Esophagus squamous epithelium (tissue), 5 donors: ENCODE measurements at regions not wholly inside any gene's neighbourhood (a gene's known extent, or its start where the extent isn't known, plus 50 kb on each side); places are given as distances from the start of the nearest gene placed in this dataset.

Source experiments
- DNase-seq: peaks from one replicate; lab custom pipeline; 2025; lab: John Stamatoyannopoulos, UW
- H3K27ac ChIP-seq, 4 donors: fragments of 200-600 bp; sonication (generic); one replicate each; pipeline ENCODE4 v1.5.1; 2016 to 2019; ENCODE audit warnings: mild to moderate bottlenecking in 1 of 4
- H3K27me3 ChIP-seq, 4 donors: fragments of 200-600 bp; sonication (generic); 1 replicate in 3 of 4; 2 replicates in 1 of 4; pipeline versions ENCODE4 v1.5.1 to v1.6.0; 2017 to 2021; ENCODE audit warnings: antibody characterized with exemption in 1 of 4
- H3K36me3 ChIP-seq, 3 donors: fragments of 200-600 bp; sonication (generic); one replicate each; pipeline ENCODE4 v1.5.1; 2016 to 2019
- H3K4me1 ChIP-seq, 3 donors: fragments of 200-600 bp; sonication (generic); one replicate each; pipeline ENCODE4 v1.5.1; 2017 to 2019
- H3K4me3 ChIP-seq, 4 donors: fragments of 200-600 bp; sonication (generic); 1 replicate in 3 of 4; 2 replicates in 1 of 4; pipeline ENCODE4 v1.5.1; 2016 to 2019; ENCODE audit warnings: mild to moderate bottlenecking in 2 of 4, moderate library complexity in 1 of 4
- H3K9me3 ChIP-seq, 3 donors: fragments of 200-600 bp; sonication (generic); one replicate each; pipeline ENCODE4 v1.5.1; 2016 to 2019
- POLR2A ChIP-seq, 4 donors: fragments of 450-650 bp; IDR thresholded peaks; one replicate each; pipeline ENCODE4 v1.6.1; 2017; ENCODE audit warnings: antibody characterized with exemption in 4 of 4, mild to moderate bottlenecking in 4 of 4, moderate library complexity in 3 of 4
- WGBS, 2 donors: methylation state at CpG; one replicate each; pipeline ENCODE4 v1.1.5; 2018; 5-methylcytosine and 5-hydroxymethylcytosine counted together
- intact Hi-C: fragments of 100-400 bp; cut with DNase I; formaldehyde crosslinking; loops from one replicate; pipeline ENCODE4 v1.15.0; 2022
- TF ChIP-seq, protein P1 (sequence below), 6 experiments: fragments of 450-650 bp in 4 of 6; fragments of 200-600 bp in 2 of 6; sonication (generic) in 2 of 6; IDR thresholded peaks; one replicate each; pipeline ENCODE4 v1.5.1; 2016 to 2019; ENCODE audit warnings: antibody characterized with exemption in 6 of 6, mild to moderate bottlenecking in 4 of 6, moderate library complexity in 4 of 6
- donor health status: DM: yes; HTN: yes; CAD: no.

DNA sequence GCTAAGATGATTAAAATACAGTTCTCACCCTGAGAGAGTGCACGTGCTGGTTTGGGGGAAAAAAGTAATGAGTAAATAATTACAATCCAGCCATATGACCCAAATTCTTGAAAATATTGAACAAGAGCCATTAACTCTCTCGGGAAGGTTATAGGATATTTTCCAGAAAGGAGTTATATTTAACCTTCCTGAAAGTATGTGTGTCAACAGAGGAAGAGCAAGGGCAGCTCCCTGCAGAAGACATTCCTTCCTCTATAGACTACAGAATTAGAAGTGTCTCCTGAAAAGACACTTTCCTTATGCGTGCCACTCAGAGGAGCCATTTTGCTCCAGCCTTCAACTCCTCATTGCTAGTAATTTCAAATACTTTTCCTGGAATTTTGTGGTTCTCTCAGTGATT, 648.7 kb downstream of the USP25 start:
- no peak overlapping the region for H3K27ac ChIP-seq
- no peaks in the 10 kb centered on the region for H3K9me3 ChIP-seq
- 61 to 73% methylated on average over 3 of the region's 3 CpGs for WGBS, 2 donors
- intact Hi-C loops: no loop called here
- H3K27me3 ChIP-seq: no peaks in the 10 kb centered on the region
- TF ChIP-seq, protein P1, sequence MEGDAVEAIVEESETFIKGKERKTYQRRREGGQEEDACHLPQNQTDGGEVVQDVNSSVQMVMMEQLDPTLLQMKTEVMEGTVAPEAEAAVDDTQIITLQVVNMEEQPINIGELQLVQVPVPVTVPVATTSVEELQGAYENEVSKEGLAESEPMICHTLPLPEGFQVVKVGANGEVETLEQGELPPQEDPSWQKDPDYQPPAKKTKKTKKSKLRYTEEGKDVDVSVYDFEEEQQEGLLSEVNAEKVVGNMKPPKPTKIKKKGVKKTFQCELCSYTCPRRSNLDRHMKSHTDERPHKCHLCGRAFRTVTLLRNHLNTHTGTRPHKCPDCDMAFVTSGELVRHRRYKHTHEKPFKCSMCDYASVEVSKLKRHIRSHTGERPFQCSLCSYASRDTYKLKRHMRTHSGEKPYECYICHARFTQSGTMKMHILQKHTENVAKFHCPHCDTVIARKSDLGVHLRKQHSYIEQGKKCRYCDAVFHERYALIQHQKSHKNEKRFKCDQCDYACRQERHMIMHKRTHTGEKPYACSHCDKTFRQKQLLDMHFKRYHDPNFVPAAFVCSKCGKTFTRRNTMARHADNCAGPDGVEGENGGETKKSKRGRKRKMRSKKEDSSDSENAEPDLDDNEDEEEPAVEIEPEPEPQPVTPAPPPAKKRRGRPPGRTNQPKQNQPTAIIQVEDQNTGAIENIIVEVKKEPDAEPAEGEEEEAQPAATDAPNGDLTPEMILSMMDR (IDR thresholded peaks at IDR 0.05): no peak
- TF ChIP-seq POLR2A (IDR thresholded peaks at IDR 0.05): no peak
- no peak overlapping the region for H3K4me3 ChIP-seq
- no peak for DNase-seq
- peaks cover 0 to 8% (median 0%) of the 10 kb centered on the region in 3 donors for H3K4me1 ChIP-seq
- no peaks in the 10 kb centered on the region for H3K36me3 ChIP-seq

DNA sequence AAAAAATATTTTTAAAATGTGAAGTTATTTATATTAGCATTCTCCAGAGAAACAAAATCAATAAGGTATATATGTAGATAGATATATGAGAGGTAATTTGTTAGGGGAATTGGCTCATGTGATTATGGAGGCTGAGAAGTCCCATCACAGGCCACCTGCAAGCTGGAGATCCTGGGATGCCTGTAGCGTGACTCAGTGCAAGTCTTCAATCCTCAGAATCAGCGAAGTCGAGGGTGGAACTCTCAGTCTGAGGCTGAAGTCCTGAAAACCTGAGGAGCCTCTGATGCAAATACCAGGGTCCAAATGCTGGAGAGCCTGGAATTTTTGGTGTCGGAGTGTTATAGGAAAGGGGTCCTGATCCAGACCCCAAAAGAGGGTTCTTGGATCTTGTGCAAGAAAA, 658.5 kb downstream of the USP25 start:
- Histone ChIP-seq H3K4me3 (no peak overlapping the region), H3K4me1 (peaks cover 0 to 12% (median 0%) of the 10 kb centered on the region in 3 donors), H3K27ac (no peak overlapping the region), H3K27me3 (no peaks in the 10 kb centered on the region), H3K9me3 (no peaks in the 10 kb centered on the region), H3K36me3 (peaks cover 0 to 9% (median 0%) of the 10 kb centered on the region in 3 donors)
- TF ChIP-seq, protein P1 (IDR thresholded peaks at IDR 0.05): no peak
- no peak for TF ChIP-seq POLR2A (IDR thresholded peaks at IDR 0.05)
- no peak for DNase-seq
- 83 to 88% methylated on average over 4 of the region's 4 CpGs for WGBS, 2 donors
- intact Hi-C loops: no loop called here

DNA sequence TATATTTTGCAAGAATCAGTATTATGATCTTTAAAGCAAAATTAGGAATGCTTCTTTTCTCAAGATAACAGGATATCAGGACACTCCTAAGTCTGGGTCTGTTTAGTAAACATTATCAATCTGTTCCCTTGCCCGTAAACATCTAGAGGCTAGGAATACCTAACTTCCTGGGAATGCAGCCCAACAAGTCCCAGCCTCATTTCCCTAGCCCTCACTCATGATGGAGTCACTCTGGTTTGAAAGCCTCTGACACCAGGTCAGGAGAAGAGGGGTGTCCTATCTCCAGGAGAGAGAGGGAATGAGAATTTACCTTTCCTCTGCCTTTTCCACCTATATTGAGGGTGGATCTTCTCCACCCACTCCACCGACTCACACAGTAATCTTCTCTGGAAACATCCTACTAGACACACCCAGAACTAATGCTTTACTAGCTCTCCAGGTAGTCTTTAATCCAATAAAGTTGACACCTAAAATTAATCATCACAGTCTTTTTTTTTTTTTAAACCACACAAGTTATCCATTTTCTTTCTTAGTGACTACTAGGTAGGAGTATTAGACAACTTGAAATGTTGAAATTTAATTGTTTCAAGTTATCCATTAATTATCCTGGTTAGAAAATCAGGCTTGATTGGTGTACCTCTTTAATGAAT, 659.3 kb downstream of the USP25 start:
- 54 to 65% methylated on average over 2 of the region's 2 CpGs for WGBS, 2 donors
- TF ChIP-seq, protein P1 (IDR thresholded peaks at IDR 0.05): no peak
- TF ChIP-seq POLR2A (IDR thresholded peaks at IDR 0.05): no peak
- Histone ChIP-seq H3K27me3 (no peaks in the 10 kb centered on the region), H3K4me1 (peaks cover 0 to 12% (median 0%) of the 10 kb centered on the region in 3 donors), H3K36me3 (peaks cover 0 to 9% (median 0%) of the 10 kb centered on the region in 3 donors), H3K27ac (no peak overlapping the region), H3K9me3 (no peaks in the 10 kb centered on the region), H3K4me3 (no peak overlapping the region)
- no peak for DNase-seq
- intact Hi-C loops: no loop called here

DNA sequence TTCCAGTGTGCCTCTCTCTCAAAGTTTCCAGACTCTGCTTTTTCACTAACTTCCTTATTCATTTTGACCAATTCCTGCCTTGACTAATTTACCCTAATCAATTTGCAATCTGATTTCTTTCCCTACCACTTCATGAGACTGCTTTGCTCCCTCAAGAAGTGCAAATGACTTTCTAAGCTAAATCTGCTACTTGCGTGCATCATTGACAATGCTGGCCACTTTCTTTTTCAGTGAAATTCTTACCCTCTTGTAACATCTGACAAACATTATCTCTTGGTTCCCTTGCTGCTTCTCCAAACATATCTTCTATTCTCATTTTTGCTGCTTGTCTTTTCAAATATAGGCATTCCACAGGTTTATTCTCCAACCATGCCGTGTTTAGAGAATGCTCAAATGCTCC, 659.9 kb downstream of the USP25 start:
- Histone ChIP-seq H3K9me3 (no peaks in the 10 kb centered on the region), H3K4me3 (no peak overlapping the region), H3K36me3 (peaks cover 0 to 9% (median 0%) of the 10 kb centered on the region in 3 donors), H3K27ac (no peak overlapping the region), H3K4me1 (peaks cover 0 to 12% (median 0%) of the 10 kb centered on the region in 3 donors), H3K27me3 (no peaks in the 10 kb centered on the region)
- no peak for DNase-seq
- TF ChIP-seq, protein P1 (IDR thresholded peaks at IDR 0.05): no peak
- TF ChIP-seq POLR2A (IDR thresholded peaks at IDR 0.05): no peak
- WGBS, 2 donors: 88 to 92% methylated on average over 2 of the region's 2 CpGs
- intact Hi-C loops: no loop called here

DNA sequence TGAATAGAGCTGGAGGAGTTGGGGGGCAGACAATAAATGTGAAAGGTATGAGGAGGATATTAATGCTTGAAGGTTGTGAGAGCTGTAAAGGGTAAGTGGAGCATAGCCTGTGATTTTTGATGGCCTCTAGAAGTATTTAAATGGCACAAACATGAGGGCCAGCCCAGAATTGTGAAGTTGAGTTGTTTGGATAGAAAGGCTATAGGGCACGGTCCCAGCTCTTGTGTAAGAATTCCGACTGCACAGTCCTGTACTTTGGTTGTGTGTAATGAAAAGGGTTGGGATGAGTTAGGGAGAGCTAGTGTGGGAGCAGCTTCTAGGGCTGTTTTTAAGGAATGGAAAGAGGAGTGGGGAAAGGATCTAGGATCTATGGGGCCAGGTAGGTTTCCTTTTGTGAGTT, 665.5 kb downstream of the USP25 start:
- TF ChIP-seq POLR2A (IDR thresholded peaks at IDR 0.05): no peak
- TF ChIP-seq, protein P1 (IDR thresholded peaks at IDR 0.05): no peak

More for the DNA sequence above, 665.5 kb downstream of the USP25 start:
- DNase-seq: no peak
- Histone ChIP-seq H3K36me3 (peaks cover 0 to 9% (median 0%) of the 10 kb centered on the region in 3 donors), H3K27me3 (no peaks in the 10 kb centered on the region), H3K4me3 (no peak overlapping the region), H3K4me1 (no peaks in the 10 kb centered on the region), H3K27ac (no peak overlapping the region), H3K9me3 (peaks cover 0 to 3% (median 0%) of the 10 kb centered on the region in 3 donors)
- intact Hi-C loops: no loop called here
- 59 to 91% methylated on average over 2 of the region's 2 CpGs for WGBS, 2 donors
